ENCODE measurements at regions not wholly inside any gene's neighbourhood (a gene's known extent, or its start where the extent isn't known, plus 50 kb on each side); places are given as distances from the start of the nearest gene placed in this dataset.

- no peak for TF ChIP-seq RAD21 (IDR thresholded peaks at IDR 0.05; ENCODE audit: low read depth)
- TF ChIP-seq TEAD4 (IDR thresholded peaks at IDR 0.05) = no peak
- TF ChIP-seq CEBPB (IDR thresholded peaks at IDR 0.05) = no peak
- no peak for TF ChIP-seq EGR1 (IDR thresholded peaks at IDR 0.05)
- TF ChIP-seq TAF1 (IDR thresholded peaks at IDR 0.05; ENCODE audit: low read depth) = no peak
Observed at GRCh38 chr4:174403177-174403543, 119.1 kb downstream of the HPGD start.

All from Ishikawa (cell line).